HUDEP-2 (cell line): ENCODE measurements at regions not wholly inside any gene's neighbourhood (a gene's known extent, or its start where the extent isn't known, plus 50 kb on each side); places are given as distances from the start of the nearest gene placed in this dataset.

Source experiments
- DNase-seq, 76 experiments: peaks; one replicate each; lab custom pipeline; 2025; ENCODE audit not compliant: unreplicated experiment in 76 of 76; lab: John Stamatoyannopoulos, UW

DNA sequence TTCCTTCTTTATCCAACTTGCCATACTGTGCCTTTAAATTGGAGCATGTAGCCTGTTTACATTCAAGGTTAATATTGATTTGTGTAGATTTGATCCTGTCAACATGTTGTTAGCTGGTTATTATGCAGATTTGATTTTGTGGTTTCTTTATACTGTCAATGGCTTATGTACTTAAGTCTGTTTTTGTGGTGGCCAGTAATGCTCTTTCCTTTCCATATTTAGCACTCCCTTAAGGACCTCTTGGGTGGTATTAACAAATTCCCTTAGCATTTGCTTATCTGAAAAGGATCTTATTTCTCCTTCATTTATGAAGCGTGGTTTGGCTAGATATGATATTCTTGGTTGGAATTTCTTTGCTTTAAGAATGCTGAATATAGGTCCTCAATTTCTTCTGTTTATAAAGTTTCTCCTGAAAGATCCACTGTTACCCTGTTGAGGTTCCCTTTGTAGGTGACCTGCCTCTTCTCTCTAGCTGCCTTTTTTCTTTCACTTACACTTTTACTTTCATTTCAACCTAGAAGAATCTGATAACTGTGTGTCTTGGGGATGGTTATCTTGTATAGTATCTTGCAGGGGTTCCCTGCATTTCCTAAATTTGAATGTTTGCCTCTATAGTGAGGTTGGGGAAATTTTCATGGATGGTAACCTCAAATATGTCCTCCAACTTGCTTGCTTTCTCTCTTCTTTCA lies 86.9 kb upstream of the NEGR1 start:
- DNase-seq, result no peak

- DNase-seq, result no peak
Observed at GRCh38 chr1:72366466-72366865, 84.1 kb upstream of the NEGR1 start.

GRCh38 chr1:72365693-72366092 lies 83.4 kb upstream of the NEGR1 start:
- DNase-seq, result no peak

GRCh38 chr1:72362538-72362937 lies 80.2 kb upstream of the NEGR1 start:
- DNase-seq, result no peak

DNA sequence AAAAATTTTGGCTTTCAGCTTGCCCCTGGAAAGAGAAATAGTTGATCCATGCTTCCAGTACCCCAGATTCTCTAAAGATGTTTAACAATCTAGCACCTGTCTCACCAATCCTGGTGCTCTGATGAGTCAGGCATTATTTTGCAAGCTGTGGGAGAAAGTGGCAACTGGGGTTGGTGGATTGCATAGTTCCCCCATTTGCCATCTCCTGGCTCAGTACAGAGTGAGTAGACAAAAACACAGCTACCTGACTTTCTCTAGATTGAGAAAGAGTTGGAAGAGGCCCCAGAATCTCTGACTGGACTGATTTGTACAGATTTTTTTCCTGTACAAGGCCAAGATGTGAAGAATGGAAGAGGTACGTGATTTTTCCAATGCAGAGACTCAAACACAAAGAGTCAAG lies 75.1 kb upstream of the NEGR1 start:
- no peak for DNase-seq

DNA sequence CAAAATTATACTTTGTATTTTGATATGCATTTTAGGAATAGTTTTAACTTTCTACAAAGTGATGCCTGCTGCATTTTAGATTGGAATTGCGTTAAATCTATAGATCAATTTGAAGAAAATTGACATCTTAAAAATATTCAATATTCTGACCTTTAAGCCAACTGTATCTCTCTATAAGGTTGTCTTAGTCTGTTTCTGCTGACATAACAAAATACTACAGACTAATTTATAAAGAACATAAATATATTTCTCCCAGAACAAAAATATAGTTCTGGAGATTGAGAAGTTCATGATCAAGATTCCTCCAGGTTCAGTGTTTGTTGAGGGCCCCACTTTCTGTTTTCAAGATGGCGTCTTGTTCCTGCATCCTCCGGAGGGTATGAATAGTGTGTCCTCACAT lies 73.6 kb upstream of the NEGR1 start:
- no peak for DNase-seq

DNA sequence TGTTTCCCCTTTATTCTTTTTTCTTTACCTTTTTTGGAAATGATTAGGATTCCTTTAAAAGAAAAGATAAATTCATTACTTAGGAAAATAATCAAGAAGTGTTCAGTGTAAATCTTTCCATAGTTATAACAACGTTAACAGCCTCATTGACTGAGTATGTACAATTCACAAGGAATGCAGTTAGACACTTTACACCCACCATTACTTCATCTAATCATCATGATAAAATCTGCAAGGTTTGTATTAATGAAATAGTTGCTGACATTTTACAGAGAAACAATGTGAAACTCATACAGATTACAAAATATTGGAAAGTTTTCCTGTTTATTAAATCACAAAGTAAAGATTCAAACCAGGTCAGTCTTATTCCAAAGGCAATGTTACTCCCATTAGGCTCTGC lies 59.3 kb upstream of the NEGR1 start:
- no peak for DNase-seq

- no peak for DNase-seq
Observed at GRCh38 chr1:72336776-72337175, 54.4 kb upstream of the NEGR1 start.
